EH (cell line): ENCODE measurements at regions not wholly inside any gene's neighbourhood (a gene's known extent, or its start where the extent isn't known, plus 50 kb on each side); places are given as distances from the start of the nearest gene placed in this dataset.
"Not testable (repeated sequence)": the region's sequence is repeated elsewhere in the genome, so short reads cannot be mapped to it uniquely, and the experiment has no call there.

Experiments
- DNase-seq: peaks from one replicate; pipeline ENCODE4 v3.0.0-alpha.2; 2015; ENCODE audit warnings: low read depth

GRCh38 chr6:8180327-8181159 lies 78.2 kb upstream of the EEF1E1 start:
- peak; percentile 96 for DNase-seq

- DNase-seq: peak; percentile 86
Observed at GRCh38 chr6:8177721-8178120, 75.4 kb upstream of the EEF1E1 start.

GRCh38 chr6:8175046-8175777 lies 72.9 kb upstream of the EEF1E1 start:
- DNase-seq: no peak

- no peak for DNase-seq
Observed at GRCh38 chr6:8174571-8174970, 72.2 kb upstream of the EEF1E1 start.

- DNase-seq: no peak
Observed at GRCh38 chr6:8172530-8172929, 70.2 kb upstream of the EEF1E1 start.

GRCh38 chr6:8170754-8171153 lies 68.4 kb upstream of the EEF1E1 start:
- DNase-seq: no peak

- DNase-seq: no peak
Observed at GRCh38 chr6:8170245-8170644, 67.9 kb upstream of the EEF1E1 start.

GRCh38 chr6:8166156-8166555 lies 63.8 kb upstream of the EEF1E1 start:
- DNase-seq: no peak

- not testable (repeated sequence) for DNase-seq
Observed at GRCh38 chr6:8165008-8165407, 62.7 kb upstream of the EEF1E1 start.

GRCh38 chr6:8164281-8164680 lies 61.9 kb upstream of the EEF1E1 start:
- DNase-seq: not testable (repeated sequence)

GRCh38 chr6:8159966-8160365 lies 57.6 kb upstream of the EEF1E1 start:
- no peak for DNase-seq

GRCh38 chr6:8157839-8158238 lies 55.5 kb upstream of the EEF1E1 start:
- no peak for DNase-seq

GRCh38 chr6:8155259-8156012 lies 53.1 kb upstream of the EEF1E1 start:
- no peak for DNase-seq
